ENCODE measurements at regions not wholly inside any gene's neighbourhood (a gene's known extent, or its start where the extent isn't known, plus 50 kb on each side); places are given as distances from the start of the nearest gene placed in this dataset.

- Histone ChIP-seq H3K36me3 (no peaks in the 10 kb centered on the region), H3K27ac (no peak overlapping the region), H3K9me3 (no peaks in the 10 kb centered on the region), H3K4me1 (no peaks in the 10 kb centered on the region), H3K4me3 (no peak overlapping the region), H3K27me3 (ENCODE audit: low read depth) (no peaks in the 10 kb centered on the region)
- intact Hi-C loops (cut with DNase I) = no loop called here
- ATAC-seq = no peak
- TF ChIP-seq, protein P1, sequence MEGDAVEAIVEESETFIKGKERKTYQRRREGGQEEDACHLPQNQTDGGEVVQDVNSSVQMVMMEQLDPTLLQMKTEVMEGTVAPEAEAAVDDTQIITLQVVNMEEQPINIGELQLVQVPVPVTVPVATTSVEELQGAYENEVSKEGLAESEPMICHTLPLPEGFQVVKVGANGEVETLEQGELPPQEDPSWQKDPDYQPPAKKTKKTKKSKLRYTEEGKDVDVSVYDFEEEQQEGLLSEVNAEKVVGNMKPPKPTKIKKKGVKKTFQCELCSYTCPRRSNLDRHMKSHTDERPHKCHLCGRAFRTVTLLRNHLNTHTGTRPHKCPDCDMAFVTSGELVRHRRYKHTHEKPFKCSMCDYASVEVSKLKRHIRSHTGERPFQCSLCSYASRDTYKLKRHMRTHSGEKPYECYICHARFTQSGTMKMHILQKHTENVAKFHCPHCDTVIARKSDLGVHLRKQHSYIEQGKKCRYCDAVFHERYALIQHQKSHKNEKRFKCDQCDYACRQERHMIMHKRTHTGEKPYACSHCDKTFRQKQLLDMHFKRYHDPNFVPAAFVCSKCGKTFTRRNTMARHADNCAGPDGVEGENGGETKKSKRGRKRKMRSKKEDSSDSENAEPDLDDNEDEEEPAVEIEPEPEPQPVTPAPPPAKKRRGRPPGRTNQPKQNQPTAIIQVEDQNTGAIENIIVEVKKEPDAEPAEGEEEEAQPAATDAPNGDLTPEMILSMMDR (IDR thresholded peaks at IDR 0.05) = no peak
- DNase-seq = no peak
Observed at GRCh38 chr2:59428940-59429339, 1124.5 kb downstream of the BCL11A start.

GRCh38 chr2:59427980-59428379, 1125.5 kb downstream of the BCL11A start:
- intact Hi-C loops (cut with DNase I) = no loop called here

DNA sequence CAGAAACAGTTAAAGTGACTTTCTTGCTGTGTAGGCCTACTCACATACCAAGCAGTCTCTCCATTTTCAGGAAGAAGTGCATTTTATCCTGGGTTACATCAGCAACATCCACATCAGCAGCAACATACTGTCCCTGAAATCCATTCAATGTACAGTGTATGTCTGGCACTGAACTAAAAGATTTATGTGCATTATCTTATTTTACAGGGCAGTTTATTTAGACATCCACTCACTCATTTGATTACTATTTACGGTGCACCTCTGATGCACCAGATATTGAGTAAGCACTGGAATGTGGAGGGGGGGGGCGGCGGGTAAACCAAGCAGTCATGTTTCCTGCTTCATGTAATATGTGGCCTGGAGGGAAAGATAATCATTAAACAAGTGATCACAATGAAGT, 1128.2 kb downstream of the BCL11A start:
- H3K4me1 ChIP-seq = no peaks in the 10 kb centered on the region
- no peak overlapping the region for H3K4me3 ChIP-seq
- TF ChIP-seq, protein P1 (IDR thresholded peaks at IDR 0.05) = no peak
- intact Hi-C loops (cut with DNase I) = no loop called here
- ATAC-seq (no peak), DNase-seq (no peak)
- H3K27ac ChIP-seq = no peak overlapping the region
- no peaks in the 10 kb centered on the region for H3K36me3 ChIP-seq
- H3K9me3 ChIP-seq = no peaks in the 10 kb centered on the region
- H3K27me3 ChIP-seq (ENCODE audit: low read depth) = no peaks in the 10 kb centered on the region

More at GRCh38 chr2:59427980-59428379, 1125.5 kb downstream of the BCL11A start:
- Histone ChIP-seq H3K27ac (no peak overlapping the region), H3K4me1 (no peaks in the 10 kb centered on the region), H3K36me3 (no peaks in the 10 kb centered on the region), H3K27me3 (ENCODE audit: low read depth) (no peaks in the 10 kb centered on the region), H3K4me3 (no peak overlapping the region), H3K9me3 (no peaks in the 10 kb centered on the region)
- DNase-seq (no peak), ATAC-seq (no peak)
- TF ChIP-seq, protein P1 (IDR thresholded peaks at IDR 0.05) = no peak

- TF ChIP-seq, protein P1 (IDR thresholded peaks at IDR 0.05) = no peak
- no peak overlapping the region for H3K4me3 ChIP-seq
- H3K27me3 ChIP-seq (ENCODE audit: low read depth) = no peaks in the 10 kb centered on the region
- peaks cover 11% of the 10 kb centered on the region for H3K9me3 ChIP-seq
- H3K27ac ChIP-seq = no peak overlapping the region
- H3K4me1 ChIP-seq = no peaks in the 10 kb centered on the region
- intact Hi-C loops (cut with DNase I) = no loop called here
- ATAC-seq = no peak
- DNase-seq = no peak
- no peaks in the 10 kb centered on the region for H3K36me3 ChIP-seq
Observed at GRCh38 chr2:59413751-59414570, 1139.5 kb downstream of the BCL11A start.

DNA sequence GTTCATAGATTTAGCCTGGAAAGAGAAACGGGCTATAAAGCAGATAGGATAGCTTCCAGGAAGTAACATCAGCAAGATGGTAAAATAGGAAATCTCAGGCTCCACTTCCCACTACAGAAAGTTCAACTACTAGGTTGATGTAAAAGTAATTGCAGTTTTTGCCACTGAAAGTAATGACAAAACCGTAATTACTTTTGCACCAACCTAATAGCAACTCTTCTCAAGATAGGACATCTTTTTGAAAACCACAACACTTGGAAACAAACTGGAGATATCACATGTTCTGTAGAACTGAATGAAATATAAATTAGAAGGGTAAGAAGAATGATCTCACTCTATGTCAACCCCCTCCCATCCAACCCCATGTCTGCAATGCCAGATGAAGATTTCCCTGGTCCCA, 1154.3 kb downstream of the BCL11A start:
- Histone ChIP-seq H3K36me3 (no peaks in the 10 kb centered on the region), H3K4me3 (no peak overlapping the region), H3K27ac (no peak overlapping the region), H3K9me3 (peaks cover 4% of the 10 kb centered on the region), H3K4me1 (no peaks in the 10 kb centered on the region), H3K27me3 (ENCODE audit: low read depth) (no peaks in the 10 kb centered on the region)
- DNase-seq (no peak), ATAC-seq (no peak)
- TF ChIP-seq, protein P1 (IDR thresholded peaks at IDR 0.05) = no peak
- intact Hi-C loops (cut with DNase I) = no loop called here
